GM10266 (cell line): ENCODE measurements at regions not wholly inside any gene's neighbourhood (a gene's known extent, or its start where the extent isn't known, plus 50 kb on each side); places are given as distances from the start of the nearest gene placed in this dataset.

Experiments
- DNase-seq: peaks from one replicate; pipeline ENCODE4 v3.0.0; 2012; ENCODE audit errors: extremely low spot score
- CTCF ChIP-seq: IDR thresholded peaks from 2 replicates; pipeline ENCODE4 v1.5.1; 2012; ENCODE audit warnings: mild to moderate bottlenecking, low read depth; ENCODE audit not compliant: control insufficient read depth, insufficient read depth; ENCODE audit errors: missing control alignments

DNA sequence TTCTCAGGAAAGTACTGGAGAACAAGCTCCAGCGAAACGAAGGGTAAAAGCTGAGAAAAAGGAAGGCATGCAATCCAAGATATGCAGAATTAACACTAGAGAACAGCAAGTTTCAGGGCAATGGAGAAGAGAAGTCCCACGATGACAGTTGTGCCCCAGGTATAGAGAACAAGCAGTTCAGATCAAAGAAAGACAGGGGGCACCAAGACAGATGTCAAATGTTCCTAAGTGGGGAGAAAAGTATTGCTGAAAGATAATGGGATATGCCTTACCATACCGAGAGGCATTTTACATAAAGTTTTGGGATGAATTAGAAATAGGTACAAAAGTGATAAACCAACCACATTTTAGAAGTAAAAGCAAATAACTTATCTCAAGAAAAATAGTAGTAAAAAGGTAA lies 79.1 kb upstream of the UBE2E3 start:
- no peak for DNase-seq
- no peak for TF ChIP-seq CTCF

DNA sequence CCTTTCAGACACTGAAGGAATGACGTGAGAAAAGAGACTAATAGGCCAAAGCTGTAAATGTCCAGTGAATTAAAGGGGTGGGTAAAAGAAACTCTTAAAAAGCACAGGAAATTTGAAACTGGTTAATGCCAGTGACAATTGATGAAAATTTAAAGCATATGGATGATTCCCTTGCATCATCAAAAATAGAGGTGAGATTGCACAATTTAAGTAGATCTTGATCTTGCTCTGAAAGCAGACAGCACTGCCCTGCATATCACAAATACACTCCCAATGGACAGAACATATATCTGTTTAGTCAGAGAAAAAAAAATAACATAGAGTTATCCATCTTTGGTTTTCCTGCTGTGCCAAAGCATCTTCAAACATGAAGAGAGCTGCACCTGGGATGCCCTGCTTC lies 86.7 kb upstream of the UBE2E3 start:
- no peak for DNase-seq
- no peak for TF ChIP-seq CTCF

DNA sequence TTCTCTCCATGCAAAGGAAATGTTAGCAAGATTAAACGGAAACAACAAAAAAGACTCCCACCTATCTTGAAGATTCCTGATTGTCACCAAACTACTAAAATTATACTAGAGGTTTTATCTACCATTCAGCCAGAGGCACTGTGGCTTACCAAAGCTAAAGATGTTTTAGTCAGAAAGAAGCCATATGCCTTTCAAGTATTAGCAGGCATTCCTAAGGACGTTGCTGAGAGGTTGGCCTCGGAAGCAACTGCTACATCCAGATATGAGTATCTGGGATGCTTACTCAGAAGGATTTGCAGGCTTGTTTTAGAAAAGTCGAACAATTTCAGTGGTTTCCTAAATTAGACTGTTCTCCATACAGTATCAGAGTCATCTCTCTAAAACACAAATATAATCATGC lies 88.3 kb upstream of the UBE2E3 start:
- TF ChIP-seq CTCF: no peak
- no peak for DNase-seq

DNA sequence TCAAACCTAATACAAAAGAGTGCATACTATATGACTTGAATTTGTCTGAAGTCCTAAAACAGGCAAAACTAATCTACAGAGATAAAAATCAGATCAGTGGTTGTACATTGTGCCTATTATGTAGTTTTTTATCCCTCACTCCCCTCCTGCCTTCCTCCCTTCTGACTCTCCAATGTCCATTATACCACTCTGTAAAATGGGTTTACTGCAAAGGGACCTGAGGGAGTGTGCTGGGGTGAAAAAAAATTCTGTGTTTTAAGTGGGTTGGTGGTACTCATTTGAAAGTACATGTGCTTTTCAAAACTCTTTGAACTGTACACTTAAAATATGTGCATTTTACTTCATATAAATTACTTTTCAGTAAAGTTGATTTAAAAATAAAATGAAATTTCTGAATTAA lies 89.0 kb upstream of the UBE2E3 start:
- no peak for TF ChIP-seq CTCF
- DNase-seq: no peak

GRCh38 chr2:180890781-180891180 lies 89.6 kb upstream of the UBE2E3 start:
- TF ChIP-seq CTCF: no peak
- DNase-seq: no peak

DNA sequence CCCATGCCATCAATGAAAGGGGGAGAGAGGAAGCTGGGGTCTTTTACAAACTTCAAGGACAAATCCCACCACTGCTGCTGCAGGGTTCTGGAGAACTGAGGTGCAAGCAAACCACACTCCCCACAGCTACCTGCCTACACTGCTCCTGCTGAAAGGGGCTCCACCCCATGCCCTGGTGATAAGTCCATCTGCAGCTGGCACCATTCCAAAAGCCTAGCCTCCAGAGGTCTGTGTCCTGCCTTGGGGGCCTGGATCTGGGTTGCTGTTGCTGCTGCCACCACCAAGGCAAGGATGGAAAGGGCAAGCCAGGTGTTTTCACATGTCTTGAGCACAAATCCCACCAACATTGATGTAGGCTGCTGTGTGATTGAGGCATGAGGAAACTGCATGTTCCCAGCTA lies 97.4 kb upstream of the UBE2E3 start:
- TF ChIP-seq CTCF: no peak
- DNase-seq: no peak

- DNase-seq: no peak
Observed at GRCh38 chr2:180876506-180876905, 103.9 kb upstream of the UBE2E3 start.

More at GRCh38 chr2:180876506-180876905, 103.9 kb upstream of the UBE2E3 start:
- TF ChIP-seq CTCF: no peak
